ENCODE measurements at regions not wholly inside any gene's neighbourhood (a gene's known extent, or its start where the extent isn't known, plus 50 kb on each side); places are given as distances from the start of the nearest gene placed in this dataset.

DNA sequence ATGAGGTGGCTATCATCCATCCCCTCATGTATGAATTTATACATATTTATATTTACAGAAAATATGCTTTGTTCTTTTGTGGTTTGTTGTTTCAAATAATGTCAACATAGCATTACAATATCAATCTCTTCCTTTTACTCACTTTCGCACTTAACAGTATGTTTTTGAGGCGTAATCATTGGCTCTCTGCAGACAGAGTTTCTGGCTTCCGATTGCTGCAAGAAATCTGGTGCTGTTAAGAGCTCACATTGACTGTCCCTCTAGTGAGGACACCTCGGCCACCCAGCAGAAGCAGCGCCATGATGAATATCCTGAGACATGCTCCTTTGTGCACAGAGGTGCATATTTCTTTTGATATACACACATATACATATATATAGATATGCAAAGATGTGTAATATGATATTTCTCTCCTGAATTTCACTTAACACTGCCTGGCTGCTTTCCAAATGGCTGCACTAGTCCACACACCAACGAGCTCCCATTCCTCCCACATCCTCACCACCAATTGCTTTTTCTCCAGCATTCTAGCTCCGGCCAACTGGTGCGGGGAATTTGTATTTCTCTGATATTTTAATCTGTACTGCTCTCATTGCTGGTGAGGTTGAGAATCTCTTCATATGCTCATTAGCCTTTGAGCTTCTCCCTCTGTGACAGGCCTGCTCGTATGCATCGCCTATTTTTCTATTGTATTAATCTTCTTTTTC, 248.4 kb downstream of the SIPA1L2 start:
- no peak for DNase-seq (ENCODE audit: low read depth)
- H3K27me3 ChIP-seq (ENCODE audit: control insufficient read depth, insufficient read depth, low read length) = no peaks in the 10 kb centered on the region
- CTCF ChIA-PET = no interaction called here
- TF ChIP-seq, protein P1, sequence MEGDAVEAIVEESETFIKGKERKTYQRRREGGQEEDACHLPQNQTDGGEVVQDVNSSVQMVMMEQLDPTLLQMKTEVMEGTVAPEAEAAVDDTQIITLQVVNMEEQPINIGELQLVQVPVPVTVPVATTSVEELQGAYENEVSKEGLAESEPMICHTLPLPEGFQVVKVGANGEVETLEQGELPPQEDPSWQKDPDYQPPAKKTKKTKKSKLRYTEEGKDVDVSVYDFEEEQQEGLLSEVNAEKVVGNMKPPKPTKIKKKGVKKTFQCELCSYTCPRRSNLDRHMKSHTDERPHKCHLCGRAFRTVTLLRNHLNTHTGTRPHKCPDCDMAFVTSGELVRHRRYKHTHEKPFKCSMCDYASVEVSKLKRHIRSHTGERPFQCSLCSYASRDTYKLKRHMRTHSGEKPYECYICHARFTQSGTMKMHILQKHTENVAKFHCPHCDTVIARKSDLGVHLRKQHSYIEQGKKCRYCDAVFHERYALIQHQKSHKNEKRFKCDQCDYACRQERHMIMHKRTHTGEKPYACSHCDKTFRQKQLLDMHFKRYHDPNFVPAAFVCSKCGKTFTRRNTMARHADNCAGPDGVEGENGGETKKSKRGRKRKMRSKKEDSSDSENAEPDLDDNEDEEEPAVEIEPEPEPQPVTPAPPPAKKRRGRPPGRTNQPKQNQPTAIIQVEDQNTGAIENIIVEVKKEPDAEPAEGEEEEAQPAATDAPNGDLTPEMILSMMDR (IDR thresholded peaks at IDR 0.05; ENCODE audit: insufficient read depth, low read depth, low read length) = no peak
- H3K4me3 ChIP-seq (ENCODE audit: low read depth, low read length) = no peak overlapping the region
- no peaks in the 10 kb centered on the region for H3K36me3 ChIP-seq (ENCODE audit: control insufficient read depth, insufficient read depth, low read length)
- POLR2A ChIA-PET = no interaction called here

- TF ChIP-seq, protein P1 (IDR thresholded peaks at IDR 0.05; ENCODE audit: insufficient read depth, low read depth, low read length) = no peak
- no peak overlapping the region for H3K4me3 ChIP-seq (ENCODE audit: low read depth, low read length)
- ChIA-PET POLR2A (no interaction called here), CTCF (no interaction called here)
- no peaks in the 10 kb centered on the region for H3K27me3 ChIP-seq (ENCODE audit: control insufficient read depth, insufficient read depth, low read length)
- no peak for DNase-seq (ENCODE audit: low read depth)
- no peaks in the 10 kb centered on the region for H3K36me3 ChIP-seq (ENCODE audit: control insufficient read depth, insufficient read depth, low read length)
These were observed 249.3 kb downstream of the SIPA1L2 start for GRCh38 chr1:232380596-232380995.

DNA sequence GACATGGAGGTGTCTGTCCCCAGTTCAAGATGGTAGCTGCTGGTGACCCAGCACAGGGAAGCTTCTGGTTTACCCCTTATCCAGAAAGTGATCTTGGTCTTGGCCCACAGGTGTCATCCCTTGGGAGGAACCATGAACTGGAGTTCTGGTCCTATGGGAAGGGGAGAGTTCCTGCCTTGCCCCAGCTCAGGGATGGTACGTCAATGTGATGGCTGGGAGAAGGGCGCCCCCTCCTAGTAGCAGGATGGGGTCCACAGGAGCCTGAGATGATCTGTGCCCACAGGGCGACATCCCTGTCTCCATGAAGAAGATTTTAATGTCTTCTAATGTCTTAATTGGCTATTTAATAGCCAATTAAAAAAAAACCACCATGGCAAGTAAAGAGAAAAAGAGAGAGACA, 249.8 kb downstream of the SIPA1L2 start:
- TF ChIP-seq, protein P1 (IDR thresholded peaks at IDR 0.05; ENCODE audit: insufficient read depth, low read depth, low read length) = no peak
- H3K36me3 ChIP-seq (ENCODE audit: control insufficient read depth, insufficient read depth, low read length) = no peaks in the 10 kb centered on the region
- ChIA-PET CTCF (no interaction called here), POLR2A (no interaction called here)
- H3K27me3 ChIP-seq (ENCODE audit: control insufficient read depth, insufficient read depth, low read length) = no peaks in the 10 kb centered on the region
- no peak overlapping the region for H3K4me3 ChIP-seq (ENCODE audit: low read depth, low read length)
- DNase-seq (ENCODE audit: low read depth) = no peak

GRCh38 chr1:232379063-232379434, 250.9 kb downstream of the SIPA1L2 start:
- no peak for DNase-seq (ENCODE audit: low read depth)
- ChIA-PET POLR2A (no interaction called here), CTCF (no interaction called here)
- Histone ChIP-seq H3K36me3 (ENCODE audit: control insufficient read depth, insufficient read depth, low read length) (no peaks in the 10 kb centered on the region), H3K4me3 (ENCODE audit: low read depth, low read length) (no peak overlapping the region), H3K27me3 (ENCODE audit: control insufficient read depth, insufficient read depth, low read length) (no peaks in the 10 kb centered on the region)
- TF ChIP-seq, protein P1 (IDR thresholded peaks at IDR 0.05; ENCODE audit: insufficient read depth, low read depth, low read length) = no peak

GRCh38 chr1:232378266-232379062, 251.5 kb downstream of the SIPA1L2 start:
- no peak for DNase-seq (ENCODE audit: low read depth)
- no peaks in the 10 kb centered on the region for H3K27me3 ChIP-seq (ENCODE audit: control insufficient read depth, insufficient read depth, low read length)
- ChIA-PET POLR2A (no interaction called here), CTCF (no interaction called here)
- no peaks in the 10 kb centered on the region for H3K36me3 ChIP-seq (ENCODE audit: control insufficient read depth, insufficient read depth, low read length)
- TF ChIP-seq, protein P1 (IDR thresholded peaks at IDR 0.05; ENCODE audit: insufficient read depth, low read depth, low read length) = no peak
- no peak overlapping the region for H3K4me3 ChIP-seq (ENCODE audit: low read depth, low read length)
